ENCODE measurements at regions not wholly inside any gene's neighbourhood (a gene's known extent, or its start where the extent isn't known, plus 50 kb on each side); places are given as distances from the start of the nearest gene placed in this dataset.

DNA sequence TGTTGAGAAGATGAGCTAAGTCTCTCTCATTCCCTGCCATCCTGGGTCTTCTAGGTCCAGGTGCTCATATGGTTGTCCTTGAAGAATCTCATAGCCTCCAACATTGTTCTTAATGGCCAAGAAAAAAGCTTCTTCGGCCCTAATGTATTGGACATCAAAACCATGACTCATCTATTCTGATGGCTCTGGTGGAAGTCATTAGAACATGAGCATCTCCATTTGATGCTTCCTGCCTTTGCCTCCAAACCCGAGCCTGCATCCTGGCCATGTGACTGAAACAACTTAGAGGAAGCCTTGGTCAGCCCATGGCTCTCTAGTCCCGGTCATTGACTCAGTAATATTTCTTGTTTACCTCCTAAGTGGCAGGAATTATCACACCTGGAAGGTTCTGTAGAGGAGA lies 264.1 kb upstream of the FZD8 start:
- no TSS peak for BruUV-seq (replicated peaks)
- no peak overlapping the region for H3K27ac ChIP-seq
- H4K20me1 ChIP-seq (ENCODE audit: insufficient read depth) = no peaks in the 10 kb centered on the region
- H3K4me2 ChIP-seq = no peak overlapping the region
- CTCF ChIA-PET = no interaction called here
- DNase-seq = no peak
- POLR2A ChIA-PET (ENCODE audit: unreplicated experiment) = no interaction called here
- no peak overlapping the region for H3K4me3 ChIP-seq
- H3K9me3 ChIP-seq (ENCODE audit: insufficient read depth, low read depth) = no peaks in the 10 kb centered on the region
- H3F3A ChIP-seq (ENCODE audit: insufficient read depth, low read depth) = no peaks in the 10 kb centered on the region
- H3K9me2 ChIP-seq (ENCODE audit: insufficient read depth) = no peaks in the 10 kb centered on the region
- H3K79me2 ChIP-seq (ENCODE audit: low read depth) = no peaks in the 10 kb centered on the region
- no peaks in the 10 kb centered on the region for H3K36me3 ChIP-seq (ENCODE audit: low read depth)
- TF ChIP-seq, protein P1, sequence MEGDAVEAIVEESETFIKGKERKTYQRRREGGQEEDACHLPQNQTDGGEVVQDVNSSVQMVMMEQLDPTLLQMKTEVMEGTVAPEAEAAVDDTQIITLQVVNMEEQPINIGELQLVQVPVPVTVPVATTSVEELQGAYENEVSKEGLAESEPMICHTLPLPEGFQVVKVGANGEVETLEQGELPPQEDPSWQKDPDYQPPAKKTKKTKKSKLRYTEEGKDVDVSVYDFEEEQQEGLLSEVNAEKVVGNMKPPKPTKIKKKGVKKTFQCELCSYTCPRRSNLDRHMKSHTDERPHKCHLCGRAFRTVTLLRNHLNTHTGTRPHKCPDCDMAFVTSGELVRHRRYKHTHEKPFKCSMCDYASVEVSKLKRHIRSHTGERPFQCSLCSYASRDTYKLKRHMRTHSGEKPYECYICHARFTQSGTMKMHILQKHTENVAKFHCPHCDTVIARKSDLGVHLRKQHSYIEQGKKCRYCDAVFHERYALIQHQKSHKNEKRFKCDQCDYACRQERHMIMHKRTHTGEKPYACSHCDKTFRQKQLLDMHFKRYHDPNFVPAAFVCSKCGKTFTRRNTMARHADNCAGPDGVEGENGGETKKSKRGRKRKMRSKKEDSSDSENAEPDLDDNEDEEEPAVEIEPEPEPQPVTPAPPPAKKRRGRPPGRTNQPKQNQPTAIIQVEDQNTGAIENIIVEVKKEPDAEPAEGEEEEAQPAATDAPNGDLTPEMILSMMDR (conservative IDR thresholded peaks at IDR 0.05) = no peak
- TF ChIP-seq EZH2 (IDR thresholded peaks at IDR 0.05; ENCODE audit: low read depth) = no peak
- H2AFZ ChIP-seq = no peak overlapping the region
- H3K27me3 ChIP-seq (ENCODE audit: insufficient read depth, low read depth) = 0 out of 2 replicates have a peak, but pooled peaks cover 6% of the 10 kb centered on the region
- intact Hi-C loops (cut with micrococcal nuclease; ENCODE audit: unreplicated experiment) = no loop called here
- no peaks in the 10 kb centered on the region for H3K4me1 ChIP-seq (replicated peaks; ENCODE audit: insufficient read depth)

DNA sequence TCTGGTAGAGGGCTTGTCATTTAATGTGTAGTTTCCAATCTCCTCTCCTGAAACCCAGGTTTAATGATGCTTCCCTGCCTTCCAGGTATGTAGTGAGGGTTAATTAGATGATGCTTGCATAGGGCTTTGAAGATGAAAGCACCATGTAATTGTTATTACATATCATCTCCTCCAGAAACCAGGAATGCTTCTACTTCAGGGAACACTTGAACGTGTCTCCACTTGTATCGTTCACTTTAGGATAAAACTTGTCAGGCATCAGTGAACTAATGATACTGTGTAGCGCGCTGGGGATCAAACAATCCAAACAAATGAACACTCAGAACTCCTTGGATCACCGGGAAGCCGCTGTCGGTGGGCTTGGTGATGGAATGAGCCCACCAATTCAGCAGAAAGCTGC lies 260.9 kb upstream of the FZD8 start:
- DNase-seq = no peak
- CTCF ChIA-PET = no interaction called here
- H3K4me1 ChIP-seq (replicated peaks; ENCODE audit: insufficient read depth) = no peaks in the 10 kb centered on the region
- H3K9me2 ChIP-seq (ENCODE audit: insufficient read depth) = no peaks in the 10 kb centered on the region
- intact Hi-C loops (cut with micrococcal nuclease; ENCODE audit: unreplicated experiment) = no loop called here
- H3K79me2 ChIP-seq (ENCODE audit: low read depth) = no peaks in the 10 kb centered on the region
- peaks cover 22% of the 10 kb centered on the region for H3K27me3 ChIP-seq (ENCODE audit: insufficient read depth, low read depth)
- BruUV-seq (replicated peaks) = no TSS peak
- no peaks in the 10 kb centered on the region for H4K20me1 ChIP-seq (ENCODE audit: insufficient read depth)
- no peak overlapping the region for H3K4me3 ChIP-seq
- no peak overlapping the region for H3K4me2 ChIP-seq
- H2AFZ ChIP-seq = no peak overlapping the region
- POLR2A ChIA-PET (ENCODE audit: unreplicated experiment) = no interaction called here
- no peaks in the 10 kb centered on the region for H3K36me3 ChIP-seq (ENCODE audit: low read depth)
- no peak overlapping the region for H3K27ac ChIP-seq
- no peaks in the 10 kb centered on the region for H3K9me3 ChIP-seq (ENCODE audit: insufficient read depth, low read depth)
- no peak for TF ChIP-seq EZH2 (IDR thresholded peaks at IDR 0.05; ENCODE audit: low read depth)
- TF ChIP-seq, protein P1 (conservative IDR thresholded peaks at IDR 0.05) = no peak
- no peaks in the 10 kb centered on the region for H3F3A ChIP-seq (ENCODE audit: insufficient read depth, low read depth)

DNA sequence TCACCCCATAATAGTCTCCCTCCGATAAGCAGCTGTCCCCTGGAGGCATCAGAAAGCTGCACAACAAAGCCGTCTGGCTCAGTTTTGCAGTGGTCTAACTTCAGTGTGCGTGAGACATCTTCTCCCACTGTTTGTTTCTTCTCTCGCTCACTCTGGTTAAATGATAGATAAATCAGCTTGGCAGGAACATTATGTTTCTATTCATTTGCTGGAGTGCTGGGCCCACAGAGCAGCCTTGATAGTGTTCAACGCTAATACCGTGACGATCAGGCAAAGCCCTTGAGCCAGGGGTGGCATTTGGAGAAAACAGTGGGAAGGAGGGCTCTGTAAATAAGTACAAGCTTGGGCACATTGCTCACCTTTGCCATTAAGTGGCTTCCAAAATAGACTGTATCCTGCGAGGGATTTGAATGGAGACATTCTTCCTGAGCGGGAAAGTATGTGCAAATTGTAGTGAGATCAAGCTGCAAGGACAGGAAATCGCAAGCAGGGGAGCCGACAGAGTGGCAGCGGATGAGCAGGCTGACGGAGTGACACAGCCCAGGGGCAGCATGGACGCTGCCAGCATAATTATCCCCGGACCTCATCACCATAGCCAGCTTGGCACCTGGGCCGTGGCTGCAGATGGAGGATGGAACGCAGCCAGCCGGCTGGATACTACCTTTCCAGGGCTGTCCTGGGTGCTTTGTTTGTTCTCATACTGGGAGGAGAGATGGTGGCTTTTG lies 256.8 kb upstream of the FZD8 start:
- H4K20me1 ChIP-seq (ENCODE audit: insufficient read depth) = no peaks in the 10 kb centered on the region
- DNase-seq = no peak
- ChIA-PET CTCF (no interaction called here), POLR2A (ENCODE audit: unreplicated experiment) (no interaction called here)
- no peaks in the 10 kb centered on the region for H3K79me2 ChIP-seq (ENCODE audit: low read depth)
- H3K9me3 ChIP-seq (ENCODE audit: insufficient read depth, low read depth) = no peaks in the 10 kb centered on the region
- H2AFZ ChIP-seq = no peak overlapping the region
- H3K27ac ChIP-seq = no peak overlapping the region
- H3K4me2 ChIP-seq = no peak overlapping the region
- no peak overlapping the region for H3K4me3 ChIP-seq
- H3K27me3 ChIP-seq (ENCODE audit: insufficient read depth, low read depth) = peaks cover 33% of the 10 kb centered on the region
- intact Hi-C loops (cut with micrococcal nuclease; ENCODE audit: unreplicated experiment) = no loop called here
- H3K9me2 ChIP-seq (ENCODE audit: insufficient read depth) = no peaks in the 10 kb centered on the region
- H3F3A ChIP-seq (ENCODE audit: insufficient read depth, low read depth) = no peaks in the 10 kb centered on the region
- BruUV-seq (replicated peaks) = no TSS peak
- no peaks in the 10 kb centered on the region for H3K4me1 ChIP-seq (replicated peaks; ENCODE audit: insufficient read depth)
- no peaks in the 10 kb centered on the region for H3K36me3 ChIP-seq (ENCODE audit: low read depth)
- TF ChIP-seq, protein P1 (conservative IDR thresholded peaks at IDR 0.05) = no peak
- no peak for TF ChIP-seq EZH2 (IDR thresholded peaks at IDR 0.05; ENCODE audit: low read depth)
